ENCODE measurements at regions not wholly inside any gene's neighbourhood (a gene's known extent, or its start where the extent isn't known, plus 50 kb on each side); places are given as distances from the start of the nearest gene placed in this dataset.
"Not testable (repeated sequence)": the region's sequence is repeated elsewhere in the genome, so short reads cannot be mapped to it uniquely, and the experiment has no call there.

DNA sequence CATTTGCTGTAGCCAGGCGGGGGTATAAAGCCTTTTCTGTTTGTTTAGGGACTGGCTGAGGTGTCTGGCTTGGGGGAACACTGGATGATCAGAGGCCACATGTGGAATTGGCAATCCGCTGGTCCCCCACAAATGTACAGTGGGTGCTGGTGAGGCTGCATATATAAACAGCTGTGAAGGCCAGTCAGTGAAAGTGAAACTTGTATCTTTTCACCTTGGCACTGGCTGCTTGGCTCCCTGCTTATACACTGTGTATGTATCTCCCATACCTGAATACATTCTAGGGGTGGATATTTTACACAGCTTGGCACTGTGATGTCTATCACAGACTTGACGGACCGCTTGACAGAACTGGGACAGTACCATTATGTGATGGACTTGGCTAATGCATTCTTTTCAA is 246.8 kb upstream of the AVPR1A start:
- Histone ChIP-seq H3K4me3 (ENCODE audit: low read depth, low read length) (no peak overlapping the region), H3K27ac (ENCODE audit: low read depth) (no peak overlapping the region), H3K36me3 (ENCODE audit: insufficient read depth) (no peaks in the 10 kb centered on the region), H3K4me1 (ENCODE audit: insufficient read depth) (no peaks in the 10 kb centered on the region)
- no peak for DNase-seq (ENCODE audit: extremely low spot score)
- WGBS: 97% methylated on average over 4 of the region's 4 CpGs

DNA sequence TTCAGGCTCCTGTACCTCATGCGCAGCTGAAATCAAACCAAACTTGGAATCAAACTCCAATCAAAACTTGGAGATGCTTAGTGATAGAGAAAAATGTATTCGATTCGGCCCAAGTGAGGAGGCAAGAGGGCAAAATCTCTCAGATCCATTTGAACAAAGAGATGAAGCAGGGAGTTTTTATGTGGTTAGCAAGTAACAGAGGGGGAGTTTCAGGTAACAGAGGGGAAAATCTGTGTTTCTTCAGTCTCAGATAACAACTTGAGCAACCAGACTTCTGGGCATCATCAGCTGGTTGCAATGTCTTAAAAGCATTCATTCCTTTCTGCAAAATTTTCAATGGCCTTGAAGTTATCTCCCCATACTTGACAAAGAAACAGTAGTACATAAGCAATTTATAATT is 245.1 kb upstream of the AVPR1A start:
- WGBS: 93% methylated on average over 3 of the region's 3 CpGs
- no peak for DNase-seq (ENCODE audit: extremely low spot score)
- no peak overlapping the region for H3K27ac ChIP-seq (ENCODE audit: low read depth)

DNA sequence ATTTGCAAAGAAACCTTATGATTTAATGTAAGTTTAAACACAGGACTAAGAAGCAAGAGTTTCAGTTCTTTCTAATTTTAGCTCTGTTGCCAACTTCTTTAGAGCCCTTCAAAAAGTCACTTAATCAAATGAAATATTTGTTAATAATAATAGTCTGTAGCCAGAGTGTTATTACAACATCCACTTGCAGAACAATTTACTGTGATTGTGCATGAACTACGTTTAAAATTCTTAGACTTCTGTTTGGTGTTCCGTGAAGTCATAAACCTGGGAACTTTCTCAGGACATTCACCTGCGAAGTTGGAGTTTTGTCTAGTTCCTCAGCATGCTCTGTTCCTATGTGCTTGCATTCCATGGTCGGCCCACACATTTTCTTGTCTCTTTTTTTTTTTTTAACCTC is 244.0 kb upstream of the AVPR1A start:
- no peak for DNase-seq (ENCODE audit: extremely low spot score)
- Histone ChIP-seq H3K4me1 (ENCODE audit: insufficient read depth) (no peaks in the 10 kb centered on the region), H3K36me3 (ENCODE audit: insufficient read depth) (no peaks in the 10 kb centered on the region), H3K27ac (ENCODE audit: low read depth) (no peak overlapping the region), H3K4me3 (ENCODE audit: low read depth, low read length) (no peak overlapping the region)
- WGBS: 70% methylated on average over 4 of the region's 4 CpGs

More for the DNA sequence above, 245.1 kb upstream of the AVPR1A start:
- Histone ChIP-seq H3K36me3 (ENCODE audit: insufficient read depth) (no peaks in the 10 kb centered on the region), H3K4me3 (ENCODE audit: low read depth, low read length) (no peak overlapping the region), H3K4me1 (ENCODE audit: insufficient read depth) (no peaks in the 10 kb centered on the region)

DNA sequence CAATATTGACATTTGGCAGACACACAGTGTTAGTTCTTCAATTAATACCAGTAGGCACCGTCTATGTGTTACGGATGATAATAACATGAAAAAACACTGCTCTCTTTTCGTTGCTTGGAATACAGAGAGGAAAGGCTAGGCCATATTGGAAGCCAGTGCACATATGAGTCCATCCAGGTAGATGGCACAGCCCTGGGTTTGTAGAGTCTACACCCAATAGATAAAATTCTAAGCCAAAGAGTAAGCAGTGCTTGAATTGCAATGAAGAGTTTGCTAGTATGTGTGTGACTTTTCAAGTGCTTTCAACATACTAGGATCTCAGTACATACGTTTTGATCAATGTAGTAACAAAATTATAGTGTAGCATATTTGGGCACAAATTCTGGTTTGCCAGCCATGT is 243.3 kb upstream of the AVPR1A start:
- WGBS: 69% methylated on average over 4 of the region's 4 CpGs
- DNase-seq (ENCODE audit: extremely low spot score): no peak

DNA sequence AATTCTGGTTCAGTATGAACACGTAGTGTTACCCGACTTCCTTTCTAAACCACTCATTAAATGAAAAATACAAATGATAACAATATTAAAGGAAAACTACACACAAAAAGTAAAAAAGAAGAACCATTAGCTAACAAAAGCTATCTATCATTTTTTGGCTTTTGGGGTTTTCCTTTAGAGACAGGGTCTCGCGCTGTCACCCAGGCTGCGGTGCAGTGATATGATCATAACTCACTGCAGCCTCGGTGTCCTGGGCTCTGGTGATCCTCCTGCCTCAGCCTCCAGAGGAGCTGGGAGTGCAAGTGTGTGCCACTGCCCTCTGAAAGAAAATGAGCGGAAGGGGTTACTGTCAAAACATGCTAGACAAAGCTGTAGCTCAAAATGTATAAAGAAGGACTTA is 238.2 kb upstream of the AVPR1A start:
- no peaks in the 10 kb centered on the region for H3K4me1 ChIP-seq (ENCODE audit: insufficient read depth)
- DNase-seq (ENCODE audit: extremely low spot score): no peak
- no peak overlapping the region for H3K4me3 ChIP-seq (ENCODE audit: low read depth, low read length)
- H3K27ac ChIP-seq (ENCODE audit: low read depth): no peak overlapping the region
- WGBS: 92% methylated on average over 7 of the region's 7 CpGs
- H3K36me3 ChIP-seq (ENCODE audit: insufficient read depth): no peaks in the 10 kb centered on the region

More for the DNA sequence above, 243.3 kb upstream of the AVPR1A start:
- H3K27ac ChIP-seq (ENCODE audit: low read depth): no peak overlapping the region
- no peaks in the 10 kb centered on the region for H3K4me1 ChIP-seq (ENCODE audit: insufficient read depth)
- no peak overlapping the region for H3K4me3 ChIP-seq (ENCODE audit: low read depth, low read length)
- H3K36me3 ChIP-seq (ENCODE audit: insufficient read depth): no peaks in the 10 kb centered on the region

DNA sequence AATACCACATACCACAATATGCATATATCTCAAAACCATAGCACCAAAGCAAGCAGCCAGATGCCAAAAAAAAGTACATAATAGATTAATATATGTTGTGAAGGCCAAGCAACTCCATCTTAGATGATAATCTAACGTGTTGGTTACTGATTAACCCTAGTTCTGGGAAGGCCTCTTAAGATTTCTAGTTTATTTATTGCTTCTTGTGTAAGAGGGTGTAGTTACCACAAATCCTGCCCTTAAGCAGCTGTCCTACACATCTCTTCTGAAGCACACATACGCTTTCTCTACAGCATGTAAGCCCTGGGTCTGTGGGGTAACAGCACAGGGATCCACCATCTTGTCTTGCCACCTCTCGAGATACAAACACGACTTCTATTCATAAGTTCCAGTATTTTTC is 236.8 kb upstream of the AVPR1A start:
- Histone ChIP-seq H3K4me3 (ENCODE audit: low read depth, low read length) (no peak overlapping the region), H3K27ac (ENCODE audit: low read depth) (no peak overlapping the region), H3K4me1 (ENCODE audit: insufficient read depth) (no peaks in the 10 kb centered on the region), H3K36me3 (ENCODE audit: insufficient read depth) (no peaks in the 10 kb centered on the region)
- WGBS: 88% methylated on average over 4 of the region's 4 CpGs
- no peak for DNase-seq (ENCODE audit: extremely low spot score)

DNA sequence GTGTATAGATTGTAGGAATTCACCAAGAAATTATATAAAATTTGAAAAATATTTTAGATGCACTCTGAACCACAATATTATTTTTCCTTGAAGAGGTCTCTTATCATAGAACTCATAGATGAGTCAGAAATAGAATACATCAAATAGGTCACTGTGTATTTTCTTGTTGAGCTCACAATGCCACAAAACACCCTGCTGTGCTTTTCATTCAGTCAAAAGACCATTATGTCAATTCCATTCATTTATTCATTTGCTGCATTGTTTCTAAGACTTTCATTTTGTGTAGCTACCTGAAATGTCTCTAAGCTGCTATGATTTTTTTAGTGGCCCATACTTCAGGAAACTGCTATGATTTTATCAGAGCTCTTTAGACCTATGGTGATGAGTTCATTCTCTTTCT is 231.9 kb upstream of the AVPR1A start:
- Histone ChIP-seq H3K4me3 (ENCODE audit: low read depth, low read length) (no peak overlapping the region), H3K27ac (ENCODE audit: low read depth) (no peak overlapping the region), H3K4me1 (ENCODE audit: insufficient read depth) (no peaks in the 10 kb centered on the region), H3K36me3 (ENCODE audit: insufficient read depth) (no peaks in the 10 kb centered on the region)
- DNase-seq (ENCODE audit: extremely low spot score): no peak

DNA sequence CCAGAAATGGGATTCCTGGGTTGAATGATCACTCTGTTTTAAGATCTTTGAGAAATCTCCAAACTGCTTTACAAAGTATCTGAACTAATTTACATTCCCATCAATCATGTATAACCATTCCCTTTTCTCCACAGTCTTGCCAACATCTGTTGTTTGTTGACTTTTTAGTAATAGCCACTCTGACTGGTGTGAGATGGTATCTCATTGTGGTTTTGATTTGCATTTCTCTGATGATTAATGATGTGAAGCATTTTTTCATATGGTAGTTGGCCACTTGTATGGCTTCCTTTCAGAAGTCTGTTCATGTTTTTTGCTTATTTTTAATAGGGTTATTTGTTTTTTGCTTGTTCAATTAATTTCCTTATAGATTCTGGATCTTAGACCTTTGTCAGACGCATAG is 211.8 kb upstream of the AVPR1A start:
- DNase-seq (ENCODE audit: extremely low spot score): no peak
- no peaks in the 10 kb centered on the region for H3K36me3 ChIP-seq (ENCODE audit: insufficient read depth)
- peaks cover 1% of the 10 kb centered on the region for H3K4me1 ChIP-seq (ENCODE audit: insufficient read depth)
- 91% methylated on average over 1 of the region's 1 CpG for WGBS
- H3K27ac ChIP-seq (ENCODE audit: low read depth): no peak overlapping the region
- H3K4me3 ChIP-seq (ENCODE audit: low read depth, low read length): no peak overlapping the region

DNA sequence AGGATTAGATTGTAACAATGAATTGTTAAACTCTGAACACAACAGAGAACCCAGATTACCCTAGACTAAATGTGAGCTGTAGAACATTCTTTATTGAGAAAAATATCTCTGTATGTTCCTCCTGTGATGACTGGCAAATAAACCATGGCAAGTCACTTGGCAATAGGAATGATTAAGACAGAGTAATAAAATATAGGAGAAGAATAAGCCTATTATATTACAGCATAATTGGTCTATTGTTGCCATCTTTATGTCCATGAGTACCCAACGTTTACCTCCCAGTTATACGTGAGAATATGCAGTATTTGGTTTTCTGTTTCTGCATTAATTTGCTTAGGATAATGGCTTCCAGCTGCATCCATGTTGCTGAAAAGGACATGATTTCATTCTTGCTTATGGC is 211.2 kb upstream of the AVPR1A start:
- 88% methylated on average over 2 of the region's 2 CpGs for WGBS

DNA sequence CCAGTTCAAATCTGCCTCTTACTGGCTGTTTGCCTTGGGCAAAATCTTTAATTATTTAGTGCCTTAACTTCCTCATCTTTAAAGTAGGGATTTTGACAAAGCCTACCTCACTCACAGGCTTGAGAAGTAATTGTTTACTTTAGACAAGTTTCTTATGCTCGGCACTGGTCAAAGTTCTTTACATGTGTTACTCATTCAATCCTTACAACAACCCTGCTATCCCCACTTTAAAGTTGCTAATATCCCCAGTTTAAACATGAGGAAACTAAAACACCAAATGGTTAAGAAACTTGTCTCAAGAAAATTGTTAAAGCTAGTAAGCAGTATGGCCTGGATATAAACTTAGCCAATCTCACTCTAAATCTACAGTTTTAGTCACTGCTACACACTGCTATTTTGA is 204.0 kb upstream of the AVPR1A start:
- H3K4me3 ChIP-seq (ENCODE audit: low read depth, low read length): no peak overlapping the region
- H3K4me1 ChIP-seq (ENCODE audit: insufficient read depth): no peaks in the 10 kb centered on the region
- H3K36me3 ChIP-seq (ENCODE audit: insufficient read depth): no peaks in the 10 kb centered on the region
- 48% methylated on average over 1 of the region's 1 CpG for WGBS
- H3K27ac ChIP-seq (ENCODE audit: low read depth): no peak overlapping the region
- no peak for DNase-seq (ENCODE audit: extremely low spot score)

More for the DNA sequence above, 211.2 kb upstream of the AVPR1A start:
- no peak overlapping the region for H3K4me3 ChIP-seq (ENCODE audit: low read depth, low read length)
- H3K27ac ChIP-seq (ENCODE audit: low read depth): no peak overlapping the region
- no peak for DNase-seq (ENCODE audit: extremely low spot score)
- peaks cover 1% of the 10 kb centered on the region for H3K4me1 ChIP-seq (ENCODE audit: insufficient read depth)
- H3K36me3 ChIP-seq (ENCODE audit: insufficient read depth): no peaks in the 10 kb centered on the region

DNA sequence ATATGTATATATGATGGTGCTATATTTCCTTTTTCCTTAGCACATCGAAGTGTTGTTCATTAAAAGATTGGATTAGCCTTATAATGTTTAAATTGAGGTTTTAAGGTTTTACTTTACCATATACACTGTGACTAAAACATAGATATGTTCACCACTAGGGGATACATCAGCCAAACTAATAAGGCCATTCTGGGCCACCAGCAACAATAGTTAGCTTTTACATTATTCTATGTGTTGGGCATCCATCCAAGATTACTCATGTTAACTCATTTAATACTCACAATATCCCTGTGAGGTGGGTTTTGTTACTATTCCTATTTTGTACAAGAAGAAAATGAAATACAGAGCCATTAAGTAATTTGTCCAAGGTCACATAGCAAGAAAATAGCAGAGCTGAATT is 202.6 kb upstream of the AVPR1A start:
- no peak overlapping the region for H3K4me3 ChIP-seq (ENCODE audit: low read depth, low read length)
- no peak for DNase-seq (ENCODE audit: extremely low spot score)
- no peak overlapping the region for H3K27ac ChIP-seq (ENCODE audit: low read depth)
- WGBS: 85% methylated on average over 1 of the region's 1 CpG
- no peaks in the 10 kb centered on the region for H3K4me1 ChIP-seq (ENCODE audit: insufficient read depth)
- no peaks in the 10 kb centered on the region for H3K36me3 ChIP-seq (ENCODE audit: insufficient read depth)

DNA sequence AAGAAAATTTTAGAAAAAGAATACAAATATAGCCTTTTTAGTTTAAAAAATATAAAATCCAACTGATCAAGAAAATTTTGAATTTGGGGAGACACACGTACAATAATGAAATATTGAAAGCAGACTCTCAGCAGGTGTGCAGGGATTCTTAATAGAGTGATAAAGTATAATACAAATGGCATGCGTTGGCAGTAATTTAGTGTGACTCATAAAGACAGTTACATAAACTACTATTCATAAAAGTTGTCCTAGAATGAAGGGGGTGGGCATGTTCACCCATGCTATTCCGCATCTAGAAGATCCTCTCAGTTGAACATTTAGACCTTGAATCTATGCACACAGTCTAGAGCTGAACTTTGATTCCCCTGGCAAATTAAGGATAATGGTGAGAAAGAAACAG is 200.4 kb upstream of the AVPR1A start:
- Histone ChIP-seq H3K36me3 (ENCODE audit: insufficient read depth) (no peaks in the 10 kb centered on the region), H3K27ac (ENCODE audit: low read depth) (no peak overlapping the region), H3K4me1 (ENCODE audit: insufficient read depth) (no peaks in the 10 kb centered on the region), H3K4me3 (ENCODE audit: low read depth, low read length) (no peak overlapping the region)
- DNase-seq (ENCODE audit: extremely low spot score): no peak
- WGBS: 89% methylated on average over 3 of the region's 3 CpGs

DNA sequence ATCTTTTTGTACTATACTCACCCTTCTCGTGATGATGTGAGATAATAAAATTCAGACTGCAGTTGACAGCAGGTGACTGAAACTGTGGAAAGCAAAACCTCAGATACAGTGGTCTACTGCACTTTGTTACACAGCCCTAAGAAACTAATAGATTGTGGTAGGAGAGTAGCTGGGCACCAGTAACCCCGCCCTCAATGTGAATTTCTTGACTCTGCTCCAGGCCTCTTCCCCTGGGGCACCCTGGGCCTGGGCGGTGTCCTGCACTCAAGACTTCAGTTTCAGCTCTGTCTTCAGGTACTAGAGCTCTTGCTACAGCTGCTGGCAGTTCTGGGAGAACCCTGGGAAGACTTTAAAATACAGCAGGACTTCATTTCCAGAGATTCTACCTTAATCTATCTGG is 197.6 kb upstream of the AVPR1A start:
- Histone ChIP-seq H3K27ac (ENCODE audit: low read depth) (no peak overlapping the region), H3K4me3 (ENCODE audit: low read depth, low read length) (no peak overlapping the region), H3K4me1 (ENCODE audit: insufficient read depth) (no peaks in the 10 kb centered on the region), H3K36me3 (ENCODE audit: insufficient read depth) (no peaks in the 10 kb centered on the region)
- WGBS: 58% methylated on average over 3 of the region's 3 CpGs
- no peak for DNase-seq (ENCODE audit: extremely low spot score)

DNA sequence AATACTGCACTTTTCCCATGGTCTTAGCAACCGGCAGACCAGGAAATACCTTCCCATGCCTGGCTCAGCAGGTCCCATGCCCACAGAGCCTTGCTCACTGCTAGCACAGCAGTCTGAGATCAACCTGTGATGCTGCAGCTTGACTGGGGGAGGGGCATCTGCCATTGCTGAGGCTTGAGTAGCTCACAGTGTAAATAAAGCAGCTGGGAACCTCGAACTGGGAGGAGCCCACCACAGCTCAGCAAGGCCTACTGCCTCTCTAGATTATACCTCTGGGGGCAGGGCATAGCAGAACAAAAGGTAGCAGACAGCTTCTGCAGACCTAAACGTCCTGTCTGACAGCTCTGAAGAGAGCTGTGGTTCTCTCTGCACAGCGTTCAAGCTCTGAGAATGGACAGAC is 186.2 kb upstream of the AVPR1A start:
- H3K4me1 ChIP-seq (ENCODE audit: insufficient read depth); H3K27ac ChIP-seq (ENCODE audit: low read depth); DNase-seq (ENCODE audit: extremely low spot score); H3K36me3 ChIP-seq (ENCODE audit: insufficient read depth); H3K4me3 ChIP-seq (ENCODE audit: low read depth, low read length): not testable (repeated sequence)
- WGBS: 40% methylated on average over 4 of the region's 4 CpGs

DNA sequence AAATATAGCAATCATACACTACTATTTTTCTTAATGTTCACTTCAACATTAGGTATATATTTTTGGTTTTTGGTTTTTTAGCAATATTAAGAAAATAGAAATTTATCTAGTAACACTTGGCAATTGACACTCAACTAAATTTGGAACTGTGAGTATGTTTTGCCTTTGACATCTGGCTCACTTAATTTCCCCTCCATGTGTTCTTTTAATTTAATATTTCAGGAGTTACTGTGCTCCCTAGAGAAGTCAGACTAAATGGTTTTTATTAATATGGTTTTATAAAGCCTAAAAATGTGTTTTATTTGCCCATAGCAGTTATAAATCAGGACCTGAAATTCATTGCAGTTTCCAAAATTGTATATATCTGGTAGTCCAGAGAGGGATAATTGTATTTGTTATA is 175.3 kb upstream of the AVPR1A start:
- Histone ChIP-seq H3K4me1 (ENCODE audit: insufficient read depth) (no peaks in the 10 kb centered on the region), H3K27ac (ENCODE audit: low read depth) (no peak overlapping the region), H3K4me3 (ENCODE audit: low read depth, low read length) (no peak overlapping the region), H3K36me3 (ENCODE audit: insufficient read depth) (no peaks in the 10 kb centered on the region)
- no peak for DNase-seq (ENCODE audit: extremely low spot score)
